Inflammatory macrophage (primary cell): ENCODE measurements at regions not wholly inside any gene's neighbourhood (a gene's known extent, or its start where the extent isn't known, plus 50 kb on each side); places are given as distances from the start of the nearest gene placed in this dataset.

ENCODE experiments used
- DNase-seq, 2 donors: peaks; one replicate each; pipeline ENCODE4 v3.0.0-alpha.2; 2020 to 2022

- no peak for DNase-seq
These were observed 557.5 kb downstream of the CD83 start for GRCh38 chr6:14674867-14675648.

GRCh38 chr6:14676064-14676463 is 558.5 kb downstream of the CD83 start:
- peak in 1 of 2 donors; percentile 59 for DNase-seq

- DNase-seq, result no peak
These were observed 559.6 kb downstream of the CD83 start for GRCh38 chr6:14676977-14677781.

GRCh38 chr6:14681699-14682487 is 564.0 kb upstream of the JARID2 start:
- peak; percentile 83 to 85 for DNase-seq

GRCh38 chr6:14682812-14683211 is 563.1 kb upstream of the JARID2 start:
- DNase-seq, result no peak

- DNase-seq, result no peak
These were observed 556.2 kb upstream of the JARID2 start for GRCh38 chr6:14689639-14690038.

GRCh38 chr6:14690120-14691056 is 555.5 kb upstream of the JARID2 start:
- no peak for DNase-seq

GRCh38 chr6:14692208-14692607 is 553.7 kb upstream of the JARID2 start:
- DNase-seq, result no peak

- DNase-seq, result no peak
These were observed 552.3 kb upstream of the JARID2 start for GRCh38 chr6:14693301-14694192.

GRCh38 chr6:14694308-14694707 is 551.6 kb upstream of the JARID2 start:
- DNase-seq, result no peak

- DNase-seq, result no peak
These were observed 550.3 kb upstream of the JARID2 start for GRCh38 chr6:14695579-14695978.

GRCh38 chr6:14696367-14696766 is 549.5 kb upstream of the JARID2 start:
- DNase-seq, result no peak

GRCh38 chr6:14697427-14697826 is 548.4 kb upstream of the JARID2 start:
- DNase-seq, result no peak

GRCh38 chr6:14699803-14700601 is 545.9 kb upstream of the JARID2 start:
- DNase-seq, result peak; percentile 45 to 53

- peak in 1 of 2 donors; percentile 63 for DNase-seq
These were observed 543.9 kb upstream of the JARID2 start for GRCh38 chr6:14701946-14702345.

- DNase-seq, result no peak
These were observed 543.2 kb upstream of the JARID2 start for GRCh38 chr6:14702678-14703077.

- no peak for DNase-seq
These were observed 542.3 kb upstream of the JARID2 start for GRCh38 chr6:14703586-14703985.

GRCh38 chr6:14704383-14705271 is 541.2 kb upstream of the JARID2 start:
- peak; percentile 52 to 72 for DNase-seq

- DNase-seq, result peak in 1 of 2 donors; percentile 55
These were observed 540.0 kb upstream of the JARID2 start for GRCh38 chr6:14705841-14706377.
